Tibial nerve (tissue), 4 donors: ENCODE measurements at regions not wholly inside any gene's neighbourhood (a gene's known extent, or its start where the extent isn't known, plus 50 kb on each side); places are given as distances from the start of the nearest gene placed in this dataset.

Experiments
- DNase-seq, 2 donors: peaks; one replicate each; pipeline ENCODE4 v3.0.0-alpha.2; 2019; ENCODE audit warnings: low spot score in 2 of 2
- H3K27ac ChIP-seq, 4 donors: fragments of 200-600 bp; sonication (generic) in 3 of 4; one replicate each; pipeline ENCODE4 v1.5.1; 2017 to 2019; ENCODE audit warnings: mild to moderate bottlenecking in 1 of 4
- H3K27me3 ChIP-seq, 2 donors: fragments of 200-600 bp; sonication (generic) in 1 of 2; one replicate each; pipeline versions ENCODE4 v1.5.1 to v1.6.0; 2017 to 2019
- H3K36me3 ChIP-seq, 3 donors: fragments of 200-600 bp; sonication (generic); one replicate each; pipeline ENCODE4 v1.5.1; 2018 to 2019
- H3K4me1 ChIP-seq, 4 donors: fragments of 200-600 bp; sonication (generic) in 3 of 4; one replicate each; pipeline ENCODE4 v1.5.1; 2017 to 2019
- H3K4me3 ChIP-seq, 4 donors: fragments of 200-600 bp; sonication (generic) in 3 of 4; one replicate each; pipeline ENCODE4 v1.5.1; 2017 to 2019; ENCODE audit warnings: mild to moderate bottlenecking in 1 of 4, moderate library complexity in 1 of 4
- H3K9me3 ChIP-seq, 4 donors: fragments of 200-600 bp; sonication (generic) in 3 of 4; one replicate each; pipeline ENCODE4 v1.5.1; 2017 to 2019
- EP300 ChIP-seq, 2 donors: sonication (generic); formaldehyde crosslinking; IDR thresholded peaks; one replicate each; pipeline ENCODE4 v1.6.1; 2017; ENCODE audit warnings: antibody characterized with exemption in 2 of 2, mild to moderate bottlenecking in 1 of 2
- POLR2A ChIP-seq, 2 donors: fragments of 450-650 bp; IDR thresholded peaks; one replicate each; pipeline ENCODE4 v1.6.1; 2017; ENCODE audit warnings: antibody characterized with exemption in 2 of 2, mild to moderate bottlenecking in 2 of 2, moderate library complexity in 2 of 2
- WGBS, 2 donors: methylation state at CpG; one replicate each; pipeline ENCODE4 v1.1.5; 2018; 5-methylcytosine and 5-hydroxymethylcytosine counted together
- TF ChIP-seq, protein P1 (sequence below), 5 experiments: fragments of 200-600 bp in 3 of 5; fragments of 450-650 bp in 2 of 5; sonication (generic) in 3 of 5; IDR thresholded peaks; one replicate each; pipeline ENCODE4 v1.5.1; 2016 to 2019; ENCODE audit warnings: antibody characterized with exemption in 5 of 5, mild to moderate bottlenecking in 3 of 5, moderate library complexity in 2 of 5

GRCh38 chr5:122576256-122577016 is 198.4 kb upstream of the SNX2 start:
- no peaks in the 10 kb centered on the region for H3K36me3 ChIP-seq
- H3K4me3 ChIP-seq = no peak overlapping the region
- DNase-seq = no peak
- H3K27ac ChIP-seq = no peak overlapping the region
- no peaks in the 10 kb centered on the region for H3K27me3 ChIP-seq
- no peaks in the 10 kb centered on the region for H3K4me1 ChIP-seq
- no peaks in the 10 kb centered on the region for H3K9me3 ChIP-seq
- TF ChIP-seq EP300 (IDR thresholded peaks at IDR 0.05) (no peak), POLR2A (IDR thresholded peaks at IDR 0.05) (no peak)
- TF ChIP-seq, protein P1, sequence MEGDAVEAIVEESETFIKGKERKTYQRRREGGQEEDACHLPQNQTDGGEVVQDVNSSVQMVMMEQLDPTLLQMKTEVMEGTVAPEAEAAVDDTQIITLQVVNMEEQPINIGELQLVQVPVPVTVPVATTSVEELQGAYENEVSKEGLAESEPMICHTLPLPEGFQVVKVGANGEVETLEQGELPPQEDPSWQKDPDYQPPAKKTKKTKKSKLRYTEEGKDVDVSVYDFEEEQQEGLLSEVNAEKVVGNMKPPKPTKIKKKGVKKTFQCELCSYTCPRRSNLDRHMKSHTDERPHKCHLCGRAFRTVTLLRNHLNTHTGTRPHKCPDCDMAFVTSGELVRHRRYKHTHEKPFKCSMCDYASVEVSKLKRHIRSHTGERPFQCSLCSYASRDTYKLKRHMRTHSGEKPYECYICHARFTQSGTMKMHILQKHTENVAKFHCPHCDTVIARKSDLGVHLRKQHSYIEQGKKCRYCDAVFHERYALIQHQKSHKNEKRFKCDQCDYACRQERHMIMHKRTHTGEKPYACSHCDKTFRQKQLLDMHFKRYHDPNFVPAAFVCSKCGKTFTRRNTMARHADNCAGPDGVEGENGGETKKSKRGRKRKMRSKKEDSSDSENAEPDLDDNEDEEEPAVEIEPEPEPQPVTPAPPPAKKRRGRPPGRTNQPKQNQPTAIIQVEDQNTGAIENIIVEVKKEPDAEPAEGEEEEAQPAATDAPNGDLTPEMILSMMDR (IDR thresholded peaks at IDR 0.05) = no peak
- WGBS, 2 donors = 72 to 74% methylated on average over 3 of the region's 3 CpGs

- Histone ChIP-seq H3K9me3 (no peaks in the 10 kb centered on the region), H3K4me3 (no peak overlapping the region), H3K27me3 (no peaks in the 10 kb centered on the region), H3K27ac (no peak overlapping the region), H3K4me1 (no peaks in the 10 kb centered on the region), H3K36me3 (no peaks in the 10 kb centered on the region)
- 77 to 85% methylated on average over 7 of the region's 7 CpGs for WGBS, 2 donors
- DNase-seq = no peak
- TF ChIP-seq POLR2A (IDR thresholded peaks at IDR 0.05) = no peak
- TF ChIP-seq, protein P1 (IDR thresholded peaks at IDR 0.05) = no peak
- no peak for TF ChIP-seq EP300 (IDR thresholded peaks at IDR 0.05)
These were observed 193.3 kb upstream of the SNX2 start for GRCh38 chr5:122581629-122582028.

DNA sequence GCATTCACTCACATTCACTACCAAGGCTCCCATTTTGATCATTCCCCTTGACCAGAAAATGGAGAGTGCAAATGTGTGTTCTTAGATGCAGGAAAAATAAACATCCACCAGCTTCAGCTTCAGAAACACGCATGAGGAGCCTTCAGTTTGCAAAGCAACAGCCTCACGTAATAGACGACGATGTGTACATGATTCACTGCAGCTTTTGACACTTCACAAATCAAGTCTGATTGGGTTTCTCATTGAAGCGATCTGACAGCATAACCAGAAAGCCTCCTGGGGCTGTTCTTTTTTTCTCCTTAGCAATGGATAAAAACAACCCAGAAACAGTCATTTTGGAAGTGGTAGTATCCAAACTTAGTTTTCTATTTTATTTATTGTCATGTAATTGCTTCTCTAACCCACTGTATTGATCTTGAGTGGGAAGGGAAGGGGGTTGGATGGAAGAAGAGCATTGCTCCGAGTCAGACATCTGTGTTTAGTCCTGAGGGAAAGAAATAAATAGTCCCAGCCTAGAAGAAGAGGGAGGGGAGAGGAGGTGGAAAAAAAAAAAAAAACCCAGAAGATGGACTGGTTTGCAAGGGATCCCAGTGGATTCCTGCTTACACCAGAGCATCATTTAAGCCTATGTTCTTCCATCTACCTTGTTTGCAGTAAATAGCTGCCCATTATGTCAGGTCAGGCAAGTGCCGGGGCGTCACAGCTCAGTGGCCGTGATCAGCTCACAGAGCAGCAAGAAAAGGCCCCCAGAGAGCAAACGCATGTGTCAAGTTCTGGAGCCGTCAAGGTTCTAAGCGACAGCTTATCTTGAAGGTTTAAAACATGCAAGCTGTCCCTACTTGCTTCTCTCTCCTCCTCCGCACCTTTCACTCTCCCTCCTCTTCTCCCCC is 190.2 kb upstream of the SNX2 start:
- H3K27ac ChIP-seq = no peak overlapping the region
- no peaks in the 10 kb centered on the region for H3K4me1 ChIP-seq
- TF ChIP-seq POLR2A (IDR thresholded peaks at IDR 0.05) (no peak), EP300 (IDR thresholded peaks at IDR 0.05) (no peak)
- TF ChIP-seq, protein P1 (IDR thresholded peaks at IDR 0.05) = no peak
- H3K4me3 ChIP-seq = no peak overlapping the region
- no peak for DNase-seq
- H3K27me3 ChIP-seq = no peaks in the 10 kb centered on the region
- 65 to 72% methylated on average over 13 of the region's 13 CpGs for WGBS, 2 donors
- H3K9me3 ChIP-seq = no peaks in the 10 kb centered on the region
- no peaks in the 10 kb centered on the region for H3K36me3 ChIP-seq

DNA sequence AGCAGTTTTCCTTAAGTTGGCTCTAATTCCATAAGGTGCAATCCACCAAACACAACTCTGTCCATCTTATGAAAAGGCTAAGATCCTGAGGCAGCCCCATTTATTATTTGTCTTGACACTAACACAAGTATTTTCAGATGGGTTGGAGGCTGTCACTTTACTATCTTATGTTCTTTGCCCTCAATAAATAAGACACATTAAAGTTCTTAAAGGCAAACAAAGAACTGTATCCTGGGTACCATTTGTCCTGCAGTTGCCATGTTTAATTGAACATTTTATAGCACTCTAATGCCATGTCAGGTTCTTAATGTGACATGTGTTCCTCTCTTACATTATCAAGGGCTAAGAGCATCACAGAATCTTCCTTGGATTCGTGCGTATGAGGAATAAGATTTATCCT is 189.5 kb upstream of the SNX2 start:
- WGBS, 2 donors = 88 to 94% methylated on average over 2 of the region's 2 CpGs
- Histone ChIP-seq H3K27me3 (no peaks in the 10 kb centered on the region), H3K4me3 (no peak overlapping the region), H3K27ac (no peak overlapping the region), H3K4me1 (no peaks in the 10 kb centered on the region), H3K9me3 (no peaks in the 10 kb centered on the region), H3K36me3 (no peaks in the 10 kb centered on the region)
- TF ChIP-seq, protein P1 (IDR thresholded peaks at IDR 0.05) = no peak
- TF ChIP-seq POLR2A (IDR thresholded peaks at IDR 0.05) (no peak), EP300 (IDR thresholded peaks at IDR 0.05) (no peak)
- DNase-seq = no peak

GRCh38 chr5:122586351-122586750 is 188.5 kb upstream of the SNX2 start:
- Histone ChIP-seq H3K4me1 (no peaks in the 10 kb centered on the region), H3K36me3 (no peaks in the 10 kb centered on the region), H3K9me3 (no peaks in the 10 kb centered on the region), H3K4me3 (no peak overlapping the region), H3K27ac (no peak overlapping the region), H3K27me3 (no peaks in the 10 kb centered on the region)
- TF ChIP-seq EP300 (IDR thresholded peaks at IDR 0.05) = no peak
- TF ChIP-seq, protein P1 (IDR thresholded peaks at IDR 0.05) = no peak
- TF ChIP-seq POLR2A (IDR thresholded peaks at IDR 0.05) = no peak
- DNase-seq = no peak
- WGBS, 2 donors = 43 to 52% methylated on average over 1 of the region's 1 CpG
